ENCODE measurements at regions not wholly inside any gene's neighbourhood (a gene's known extent, or its start where the extent isn't known, plus 50 kb on each side); places are given as distances from the start of the nearest gene placed in this dataset.

DNA sequence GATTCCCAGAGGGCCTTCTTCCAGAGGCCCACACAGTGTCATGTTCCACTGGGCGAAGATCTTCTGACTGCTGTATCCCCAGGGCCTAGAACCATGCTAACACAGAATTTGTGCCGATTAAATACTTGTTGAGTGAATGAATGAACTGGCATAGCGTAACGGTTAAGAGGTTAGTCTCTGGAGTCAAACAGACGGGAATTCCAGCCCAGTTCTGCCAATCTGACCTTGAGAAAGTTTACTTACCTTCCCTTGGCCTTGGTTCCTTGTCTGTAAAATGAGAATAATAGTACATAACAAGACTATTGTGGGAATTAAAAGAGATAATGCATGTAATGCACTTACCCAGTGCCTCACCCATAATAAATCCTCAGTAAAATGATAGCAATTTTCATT lies 58.3 kb upstream of the PLAC1 start:
- DNase-seq, result no peak

GRCh38 chrX:134715930-134716619 lies 57.8 kb upstream of the PLAC1 start:
- DNase-seq, result no peak

GRCh38 chrX:134714633-134715110 lies 56.4 kb upstream of the PLAC1 start:
- no peak for DNase-seq

DNA sequence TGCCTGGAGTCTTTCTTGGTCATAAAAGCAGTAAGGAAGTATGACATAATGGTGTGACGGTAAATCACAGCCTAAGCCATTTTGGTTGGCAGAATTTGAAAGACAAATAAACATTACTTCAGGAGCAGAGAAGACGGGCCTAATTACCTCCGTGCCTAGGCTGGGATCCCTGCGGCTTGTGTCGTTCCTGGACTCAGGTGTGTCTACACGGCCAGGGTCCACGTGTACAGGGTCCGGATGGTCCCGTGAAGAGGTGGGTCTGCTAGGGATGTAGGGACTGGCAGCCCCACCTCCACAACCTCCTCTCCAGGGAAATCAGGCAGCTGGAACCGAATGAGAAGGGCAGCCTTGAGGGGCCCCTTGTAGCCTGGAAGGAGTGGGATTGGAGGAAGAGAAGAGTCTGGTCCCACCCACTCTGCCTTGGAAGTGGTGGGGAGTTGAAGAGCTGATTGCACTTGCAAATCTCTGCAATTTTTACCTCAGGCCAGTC lies 55.4 kb upstream of the PLAC1 start:
- no peak for DNase-seq

- DNase-seq, result no peak
These were observed 54.0 kb upstream of the PLAC1 start for GRCh38 chrX:134712272-134712671.

- no peak for DNase-seq
These were observed 53.1 kb upstream of the PLAC1 start for GRCh38 chrX:134711135-134711921.
